HTR-8/SVneo (cell line): ENCODE measurements at regions not wholly inside any gene's neighbourhood (a gene's known extent, or its start where the extent isn't known, plus 50 kb on each side); places are given as distances from the start of the nearest gene placed in this dataset.
"Not testable (repeated sequence)": the region's sequence is repeated elsewhere in the genome, so short reads cannot be mapped to it uniquely, and the experiment has no call there.

Experiments
- DNase-seq: peaks from one replicate; pipeline ENCODE4 v3.0.0; 2011; ENCODE audit warnings: low spot score, mixed read lengths; ENCODE audit not compliant: insufficient read length
- FAIRE-seq: peaks from 2 replicates; lab custom pipeline; 2011; peaks lifted over from hg19 to GRCh38; lab: Jason Lieb, UNC

GRCh38 chr13:33678906-33679657 lies 138.9 kb upstream of the RFC3 start:
- DNase-seq (no peak), FAIRE-seq (no peak)

GRCh38 chr13:33679658-33680012 lies 138.3 kb upstream of the RFC3 start:
- no peak for DNase-seq
- no peak for FAIRE-seq

- DNase-seq (no peak), FAIRE-seq (no peak)
Measured at GRCh38 chr13:33682020-33682564, 135.9 kb upstream of the RFC3 start.

- FAIRE-seq, DNase-seq: not testable (repeated sequence)
Measured at GRCh38 chr13:33682646-33683045, 135.3 kb upstream of the RFC3 start.

GRCh38 chr13:33683376-33683775 lies 134.6 kb upstream of the RFC3 start:
- FAIRE-seq (no peak), DNase-seq (no peak)

GRCh38 chr13:33684874-33685273 lies 133.1 kb upstream of the RFC3 start:
- DNase-seq: no peak
- no peak for FAIRE-seq

- DNase-seq (no peak), FAIRE-seq (no peak)
Measured at GRCh38 chr13:33686772-33687480, 131.0 kb upstream of the RFC3 start.

- FAIRE-seq: no peak
Measured at GRCh38 chr13:33690354-33690753, 127.6 kb upstream of the RFC3 start.

GRCh38 chr13:33691980-33692379 lies 126.0 kb upstream of the RFC3 start:
- DNase-seq (no peak), FAIRE-seq (no peak)

More at GRCh38 chr13:33690354-33690753, 127.6 kb upstream of the RFC3 start:
- DNase-seq: no peak

GRCh38 chr13:33692531-33692930 lies 125.4 kb upstream of the RFC3 start:
- FAIRE-seq (no peak), DNase-seq (no peak)

- DNase-seq (no peak), FAIRE-seq (no peak)
Measured at GRCh38 chr13:33694546-33694945, 123.4 kb upstream of the RFC3 start.

GRCh38 chr13:33696530-33696929 lies 121.4 kb upstream of the RFC3 start:
- DNase-seq (no peak), FAIRE-seq (no peak)

GRCh38 chr13:33697926-33698325 lies 120.0 kb upstream of the RFC3 start:
- no peak for DNase-seq
- no peak for FAIRE-seq

- FAIRE-seq: no peak
Measured at GRCh38 chr13:33707449-33707848, 110.5 kb upstream of the RFC3 start.

GRCh38 chr13:33710924-33711323 lies 107.0 kb upstream of the RFC3 start:
- no peak for DNase-seq
- FAIRE-seq: no peak

More at GRCh38 chr13:33707449-33707848, 110.5 kb upstream of the RFC3 start:
- no peak for DNase-seq

GRCh38 chr13:33711436-33711835 lies 106.5 kb upstream of the RFC3 start:
- FAIRE-seq: no peak

GRCh38 chr13:33717775-33718174 lies 100.2 kb upstream of the RFC3 start:
- no peak for DNase-seq
- no peak for FAIRE-seq

More at GRCh38 chr13:33711436-33711835, 106.5 kb upstream of the RFC3 start:
- no peak for DNase-seq

- DNase-seq (no peak), FAIRE-seq (no peak)
Measured at GRCh38 chr13:33721724-33722123, 96.2 kb upstream of the RFC3 start.

- no peak for DNase-seq
- no peak for FAIRE-seq
Measured at GRCh38 chr13:33722216-33722915, 95.6 kb upstream of the RFC3 start.

GRCh38 chr13:33723365-33723764 lies 94.6 kb upstream of the RFC3 start:
- no peak for FAIRE-seq

More at GRCh38 chr13:33723365-33723764, 94.6 kb upstream of the RFC3 start:
- DNase-seq: no peak
